Upper lobe of left lung (tissue), 4 donors: ENCODE measurements at regions not wholly inside any gene's neighbourhood (a gene's known extent, or its start where the extent isn't known, plus 50 kb on each side); places are given as distances from the start of the nearest gene placed in this dataset.

Experiments
- CTCF ChIP-seq, 6 experiments: fragments of 450-650 bp in 4 of 6; fragments of 200-600 bp in 2 of 6; sonication (generic) in 2 of 6; IDR thresholded peaks; one replicate each; pipeline ENCODE4 v1.5.1; 2016 to 2019; ENCODE audit warnings: antibody characterized with exemption in 6 of 6
- EP300 ChIP-seq, 4 donors: sonication (generic); formaldehyde crosslinking; IDR thresholded peaks; one replicate each; pipeline ENCODE4 v1.5.1; 2017; ENCODE audit warnings: antibody characterized with exemption in 4 of 4, control low read depth in 2 of 4
- POLR2AphosphoS5 ChIP-seq, 2 donors: sonication (generic); formaldehyde crosslinking; IDR thresholded peaks; one replicate each; pipeline ENCODE4 v1.5.1; 2017; ENCODE audit warnings: antibody characterized with exemption in 2 of 2

- TF ChIP-seq EP300 (IDR thresholded peaks at IDR 0.05) (no peak), CTCF (IDR thresholded peaks at IDR 0.05) (no peak), POLR2AphosphoS5 (IDR thresholded peaks at IDR 0.05) (no peak)
Measured at GRCh38 chr5:72012906-72013305, 94.4 kb upstream of the MAP1B start.
